Breast epithelium (tissue), 4 donors: ENCODE measurements at regions not wholly inside any gene's neighbourhood (a gene's known extent, or its start where the extent isn't known, plus 50 kb on each side); places are given as distances from the start of the nearest gene placed in this dataset.

ENCODE experiments used
- DNase-seq, 2 donors: peaks; one replicate each; pipeline ENCODE4 v3.0.0-alpha.2; 2019; ENCODE audit warnings: low spot score in 2 of 2
- H3K27ac ChIP-seq, 2 donors: fragments of 200-600 bp; sonication (generic) in 1 of 2; one replicate each; pipeline ENCODE4 v1.5.1; 2016 to 2019; ENCODE audit warnings: mild to moderate bottlenecking in 1 of 2
- H3K27me3 ChIP-seq, 2 donors: fragments of 200-600 bp; sonication (generic) in 1 of 2; one replicate each; pipeline versions ENCODE4 v1.5.1 to v1.6.0; 2017 to 2019; ENCODE audit warnings: control low read depth in 1 of 2, mild to moderate bottlenecking in 1 of 2
- H3K36me3 ChIP-seq: fragments of 200-600 bp; one replicate; pipeline ENCODE4 v1.5.1; 2019
- H3K4me1 ChIP-seq, 2 donors: fragments of 200-600 bp; sonication (generic); one replicate each; pipeline ENCODE4 v1.5.1; 2016 to 2019; ENCODE audit warnings: control low read depth in 1 of 2
- H3K4me3 ChIP-seq, 3 donors: fragments of 200-600 bp; sonication (generic); 1 replicate in 2 of 3; 2 replicates in 1 of 3; pipeline ENCODE4 v1.5.1; 2016 to 2019; ENCODE audit warnings: mild to moderate bottlenecking in 3 of 3, moderate library complexity in 2 of 3
- H3K9me3 ChIP-seq, 2 donors: fragments of 200-600 bp; sonication (generic) in 1 of 2; one replicate each; pipeline ENCODE4 v1.5.1; 2016 to 2019; ENCODE audit warnings: control low read depth in 1 of 2
- CTCF ChIP-seq, 3 donors: fragments of 450-650 bp; IDR thresholded peaks; one replicate each; pipeline ENCODE4 v1.5.1; 2016 to 2017; ENCODE audit warnings: antibody characterized with exemption in 3 of 3, mild to moderate bottlenecking in 3 of 3, moderate library complexity in 3 of 3
- POLR2A ChIP-seq: fragments of 450-650 bp; IDR thresholded peaks from one replicate; pipeline ENCODE4 v1.6.1; 2016; ENCODE audit warnings: antibody characterized with exemption, mild to moderate bottlenecking, moderate library complexity
- POLR2AphosphoS5 ChIP-seq, 3 donors: sonication (generic); formaldehyde crosslinking; IDR thresholded peaks; one replicate each; pipeline ENCODE4 v1.6.1; 2017; ENCODE audit warnings: antibody characterized with exemption in 3 of 3
- intact Hi-C: fragments of 100-400 bp; cut with DNase I; formaldehyde crosslinking; loops from one replicate; pipeline ENCODE4 v1.15.1; 2023; ENCODE audit warnings: low total_unique reads

- no peak for DNase-seq
- Histone ChIP-seq H3K27me3 (no peaks in the 10 kb centered on the region), H3K27ac (peak overlapping the region in 1 of 2 donors; percentile 38), H3K4me3 (no peak overlapping the region), H3K9me3 (no peaks in the 10 kb centered on the region), H3K4me1 (no peaks in the 10 kb centered on the region), H3K36me3 (no peaks in the 10 kb centered on the region)
- intact Hi-C loops: no loop called here
- TF ChIP-seq POLR2A (no peak), POLR2AphosphoS5 (IDR thresholded peaks at IDR 0.05) (peak in 1 of 3 donors; percentile 11), CTCF (IDR thresholded peaks at IDR 0.05) (no peak)
Observed at GRCh38 chr20:52748285-52748932, 223.7 kb upstream of the TSHZ2 start.

GRCh38 chr20:52747845-52748284, 224.3 kb upstream of the TSHZ2 start:
- peak overlapping the region in 1 of 2 donors; percentile 38 for H3K27ac ChIP-seq
- no peak overlapping the region for H3K4me3 ChIP-seq
- no peaks in the 10 kb centered on the region for H3K27me3 ChIP-seq
- intact Hi-C loops: no loop called here
- no peak for DNase-seq
- no peaks in the 10 kb centered on the region for H3K36me3 ChIP-seq
- H3K4me1 ChIP-seq: no peaks in the 10 kb centered on the region
- no peaks in the 10 kb centered on the region for H3K9me3 ChIP-seq
- TF ChIP-seq POLR2AphosphoS5 (IDR thresholded peaks at IDR 0.05): no peak
- no peak for TF ChIP-seq CTCF (IDR thresholded peaks at IDR 0.05)
- no peak for TF ChIP-seq POLR2A

- Histone ChIP-seq H3K27me3 (no peaks in the 10 kb centered on the region), H3K9me3 (no peaks in the 10 kb centered on the region), H3K36me3 (no peaks in the 10 kb centered on the region), H3K4me3 (no peak overlapping the region), H3K27ac (no peak overlapping the region), H3K4me1 (no peaks in the 10 kb centered on the region)
- DNase-seq: no peak
- TF ChIP-seq POLR2A (no peak), POLR2AphosphoS5 (IDR thresholded peaks at IDR 0.05) (no peak), CTCF (IDR thresholded peaks at IDR 0.05) (no peak)
- intact Hi-C loops: no loop called here
Observed at GRCh38 chr20:52746770-52747169, 225.4 kb upstream of the TSHZ2 start.

- Histone ChIP-seq H3K9me3 (no peaks in the 10 kb centered on the region), H3K4me1 (no peaks in the 10 kb centered on the region), H3K27me3 (no peaks in the 10 kb centered on the region), H3K4me3 (no peak overlapping the region), H3K27ac (no peak overlapping the region), H3K36me3 (no peaks in the 10 kb centered on the region)
- no peak for DNase-seq
- intact Hi-C loops: no loop called here
- TF ChIP-seq POLR2A: no peak
- TF ChIP-seq POLR2AphosphoS5 (IDR thresholded peaks at IDR 0.05): no peak
- no peak for TF ChIP-seq CTCF (IDR thresholded peaks at IDR 0.05)
Observed at GRCh38 chr20:52746190-52746589, 226.0 kb upstream of the TSHZ2 start.

GRCh38 chr20:52744441-52744840, 227.7 kb upstream of the TSHZ2 start:
- no peak for DNase-seq
- Histone ChIP-seq H3K27me3 (no peaks in the 10 kb centered on the region), H3K4me1 (no peaks in the 10 kb centered on the region), H3K4me3 (no peak overlapping the region), H3K36me3 (no peaks in the 10 kb centered on the region), H3K27ac (no peak overlapping the region), H3K9me3 (no peaks in the 10 kb centered on the region)
- intact Hi-C loops: no loop called here
- TF ChIP-seq CTCF (IDR thresholded peaks at IDR 0.05): no peak
- TF ChIP-seq POLR2AphosphoS5 (IDR thresholded peaks at IDR 0.05): no peak
- no peak for TF ChIP-seq POLR2A
